Astrocyte (in vitro differentiated cells and primary cell): ENCODE measurements at regions not wholly inside any gene's neighbourhood (a gene's known extent, or its start where the extent isn't known, plus 50 kb on each side); places are given as distances from the start of the nearest gene placed in this dataset.

Experiments used
- CTCF ChIP-seq: IDR thresholded peaks from 2 replicates; pipeline ENCODE4 v1.5.1; 2011; ENCODE audit warnings: low read depth, mild to moderate bottlenecking, inconsistent platforms, low read length, moderate library complexity; ENCODE audit not compliant: insufficient read depth
- EZH2 ChIP-seq: IDR thresholded peaks from 2 replicates; pipeline ENCODE4 v1.6.1; 2012; ENCODE audit warnings: mild to moderate bottlenecking, low read length, inconsistent platforms; ENCODE audit not compliant: insufficient read depth

- TF ChIP-seq CTCF (no peak), EZH2 (no peak)
These were observed 516.0 kb downstream of the ZNF608 start for GRCh38 chr5:124230456-124230855.
